ENCODE measurements at regions not wholly inside any gene's neighbourhood (a gene's known extent, or its start where the extent isn't known, plus 50 kb on each side); places are given as distances from the start of the nearest gene placed in this dataset.

GRCh38 chr15:25250906-25251622 lies 187.8 kb downstream of the UBE3A start:
- TF ChIP-seq JUN (IDR thresholded peaks at IDR 0.05; ENCODE audit: borderline replicate concordance, insufficient read depth, insufficient read length, low read depth) (no peak), POLR2A (IDR thresholded peaks at IDR 0.05; ENCODE audit: low read depth, low read length) (no peak), CTCF (IDR thresholded peaks at IDR 0.05; ENCODE audit: extremely low read depth in 1 of 2, insufficient read depth in 1 of 2, low read depth in 1 of 2, low read length in 2 of 2) (no peak), POLR2AphosphoS5 (IDR thresholded peaks at IDR 0.05; ENCODE audit: insufficient read depth, low read depth, low read length) (no peak)
